ENCODE measurements at regions not wholly inside any gene's neighbourhood (a gene's known extent, or its start where the extent isn't known, plus 50 kb on each side); places are given as distances from the start of the nearest gene placed in this dataset.

DNA sequence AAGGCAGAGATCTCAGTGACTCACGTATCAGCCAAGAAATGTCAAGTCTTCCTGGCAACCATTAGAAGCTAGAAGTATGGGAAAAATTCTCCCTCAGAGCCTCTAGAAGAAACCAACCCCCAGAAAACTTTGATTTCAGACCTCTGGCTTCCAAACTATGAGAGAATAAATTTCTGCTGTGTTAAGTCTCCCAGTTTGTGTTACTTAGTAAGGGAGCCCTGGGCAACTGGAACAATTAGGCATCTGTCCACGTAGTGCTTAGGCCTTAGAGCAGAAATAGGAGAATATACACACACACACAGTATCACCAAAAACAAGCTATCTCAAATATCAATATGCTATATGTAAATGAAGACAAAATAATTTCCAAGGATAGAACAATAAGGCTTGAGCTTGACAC, 894.8 kb upstream of the CDH10 start:
- TF ChIP-seq CBX8 (IDR thresholded peaks at IDR 0.05), result no peak
- TF ChIP-seq, protein P1, sequence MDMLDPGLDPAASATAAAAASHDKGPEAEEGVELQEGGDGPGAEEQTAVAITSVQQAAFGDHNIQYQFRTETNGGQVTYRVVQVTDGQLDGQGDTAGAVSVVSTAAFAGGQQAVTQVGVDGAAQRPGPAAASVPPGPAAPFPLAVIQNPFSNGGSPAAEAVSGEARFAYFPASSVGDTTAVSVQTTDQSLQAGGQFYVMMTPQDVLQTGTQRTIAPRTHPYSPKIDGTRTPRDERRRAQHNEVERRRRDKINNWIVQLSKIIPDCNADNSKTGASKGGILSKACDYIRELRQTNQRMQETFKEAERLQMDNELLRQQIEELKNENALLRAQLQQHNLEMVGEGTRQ (IDR thresholded peaks at IDR 0.05), result no peak
- TF ChIP-seq, protein P2, sequence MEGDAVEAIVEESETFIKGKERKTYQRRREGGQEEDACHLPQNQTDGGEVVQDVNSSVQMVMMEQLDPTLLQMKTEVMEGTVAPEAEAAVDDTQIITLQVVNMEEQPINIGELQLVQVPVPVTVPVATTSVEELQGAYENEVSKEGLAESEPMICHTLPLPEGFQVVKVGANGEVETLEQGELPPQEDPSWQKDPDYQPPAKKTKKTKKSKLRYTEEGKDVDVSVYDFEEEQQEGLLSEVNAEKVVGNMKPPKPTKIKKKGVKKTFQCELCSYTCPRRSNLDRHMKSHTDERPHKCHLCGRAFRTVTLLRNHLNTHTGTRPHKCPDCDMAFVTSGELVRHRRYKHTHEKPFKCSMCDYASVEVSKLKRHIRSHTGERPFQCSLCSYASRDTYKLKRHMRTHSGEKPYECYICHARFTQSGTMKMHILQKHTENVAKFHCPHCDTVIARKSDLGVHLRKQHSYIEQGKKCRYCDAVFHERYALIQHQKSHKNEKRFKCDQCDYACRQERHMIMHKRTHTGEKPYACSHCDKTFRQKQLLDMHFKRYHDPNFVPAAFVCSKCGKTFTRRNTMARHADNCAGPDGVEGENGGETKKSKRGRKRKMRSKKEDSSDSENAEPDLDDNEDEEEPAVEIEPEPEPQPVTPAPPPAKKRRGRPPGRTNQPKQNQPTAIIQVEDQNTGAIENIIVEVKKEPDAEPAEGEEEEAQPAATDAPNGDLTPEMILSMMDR (IDR thresholded peaks at IDR 0.05), result no peak
- TF ChIP-seq RCOR1 (IDR thresholded peaks at IDR 0.05; ENCODE audit: low read depth, low read length), result no peak
- TF ChIP-seq JUNB (IDR thresholded peaks at IDR 0.05), result no peak
- no peak for TF ChIP-seq POLR2A (IDR thresholded peaks at IDR 0.05; ENCODE audit: low read length)
- no peak for TF ChIP-seq SMC3 (IDR thresholded peaks at IDR 0.05)
- no peak for TF ChIP-seq RAD21 (conservative IDR thresholded peaks at IDR 0.05 in 1 of 2, IDR thresholded peaks at IDR 0.05 in 1 of 2)
- no peak for TF ChIP-seq POLR2AphosphoS2 (conservative IDR thresholded peaks at IDR 0.05; ENCODE audit: low read length)
- no peak for TF ChIP-seq MAFK (IDR thresholded peaks at IDR 0.05; ENCODE audit: partially characterized antibody)
- no peak for TF ChIP-seq CHD2 (IDR thresholded peaks at IDR 0.05; ENCODE audit: low read length, partially characterized antibody)
